ENCODE measurements at regions not wholly inside any gene's neighbourhood (a gene's known extent, or its start where the extent isn't known, plus 50 kb on each side); places are given as distances from the start of the nearest gene placed in this dataset.

DNA sequence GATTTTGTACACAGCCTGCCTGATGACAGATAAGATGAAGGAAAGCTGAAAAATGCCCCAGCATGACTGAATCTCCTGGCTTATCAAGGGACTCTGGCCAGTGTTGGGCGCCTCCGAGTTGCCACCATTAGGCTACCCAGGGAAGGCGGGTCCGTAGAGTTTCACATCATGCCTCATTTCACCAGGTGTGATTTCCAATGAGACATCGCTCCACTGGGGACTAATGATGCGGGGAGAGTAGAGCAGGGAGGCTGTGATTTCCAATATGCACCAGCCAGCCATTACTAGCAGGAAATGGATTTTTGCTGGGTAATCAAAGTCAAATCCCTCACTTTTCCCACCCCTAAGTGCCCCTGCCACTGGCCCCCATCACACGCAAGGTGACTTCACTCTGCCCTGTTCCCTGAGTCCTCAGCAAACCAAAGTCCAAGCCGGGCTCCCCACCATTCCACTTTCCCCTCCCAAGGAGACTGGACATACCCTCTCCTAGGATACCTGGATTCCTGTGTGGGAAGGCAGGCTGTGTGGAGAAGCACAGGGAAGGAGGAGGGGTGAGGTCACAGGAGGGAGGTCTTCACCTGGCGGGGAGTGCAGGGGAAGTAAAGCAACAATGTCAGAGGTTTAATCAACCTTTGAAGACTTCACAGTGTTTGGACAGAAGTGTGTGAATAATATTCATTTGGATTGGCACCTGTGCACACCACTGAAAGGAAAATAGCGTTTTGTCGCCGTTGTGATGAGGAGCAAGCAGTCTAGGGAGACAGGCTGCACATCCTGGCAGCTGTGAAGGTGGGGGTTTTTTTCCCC, 613.3 kb upstream of the CADM1 start:
- H3K4me3 ChIP-seq (ENCODE audit: low read length): no peak overlapping the region
- no peak for DNase-seq (ENCODE audit: low read depth, low spot score)

DNA sequence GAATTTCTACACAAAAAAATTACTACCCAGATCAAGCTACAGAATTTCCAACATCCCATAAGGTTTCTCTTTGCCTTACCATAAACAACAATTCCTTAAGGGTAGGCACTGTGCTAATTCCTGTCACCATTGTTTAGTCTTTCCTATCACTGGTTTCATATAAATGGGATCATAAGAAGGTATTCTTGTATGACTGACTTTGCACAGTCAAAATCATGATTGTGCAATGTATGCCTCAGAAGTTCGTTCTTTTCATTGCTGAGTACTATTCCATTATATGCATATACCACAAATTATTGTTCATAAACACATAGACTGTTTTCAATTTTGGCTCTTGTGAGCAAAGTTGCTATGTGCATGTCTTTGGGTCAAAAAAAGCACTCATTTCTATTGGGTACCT, 611.6 kb upstream of the CADM1 start:
- DNase-seq (ENCODE audit: low read depth, low spot score): no peak
- H3K4me3 ChIP-seq (ENCODE audit: low read length): no peak overlapping the region

DNA sequence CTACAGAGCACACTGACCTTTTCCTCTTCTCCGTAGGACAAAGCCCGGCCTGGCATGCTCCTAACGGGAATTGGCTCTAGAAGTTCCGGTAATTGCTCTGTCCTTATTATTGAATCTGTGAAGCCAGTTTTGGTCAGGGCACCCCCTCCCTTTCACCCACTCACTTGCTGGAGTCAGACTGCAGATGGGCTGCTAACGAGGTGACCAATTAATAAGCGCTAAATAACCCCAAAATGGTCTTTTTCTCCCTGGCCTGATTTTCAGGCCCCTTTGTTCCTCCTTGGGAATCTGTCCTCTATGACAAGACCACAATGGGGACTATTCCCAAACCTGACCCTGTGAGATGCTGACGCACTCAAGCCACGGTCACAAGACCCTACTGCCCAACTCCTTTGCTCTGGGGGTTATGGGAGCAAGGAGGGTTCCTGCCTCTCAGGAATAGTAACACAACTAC, 610.0 kb upstream of the CADM1 start:
- no peak overlapping the region for H3K4me3 ChIP-seq (ENCODE audit: low read length)
- no peak for DNase-seq (ENCODE audit: low read depth, low spot score)

DNA sequence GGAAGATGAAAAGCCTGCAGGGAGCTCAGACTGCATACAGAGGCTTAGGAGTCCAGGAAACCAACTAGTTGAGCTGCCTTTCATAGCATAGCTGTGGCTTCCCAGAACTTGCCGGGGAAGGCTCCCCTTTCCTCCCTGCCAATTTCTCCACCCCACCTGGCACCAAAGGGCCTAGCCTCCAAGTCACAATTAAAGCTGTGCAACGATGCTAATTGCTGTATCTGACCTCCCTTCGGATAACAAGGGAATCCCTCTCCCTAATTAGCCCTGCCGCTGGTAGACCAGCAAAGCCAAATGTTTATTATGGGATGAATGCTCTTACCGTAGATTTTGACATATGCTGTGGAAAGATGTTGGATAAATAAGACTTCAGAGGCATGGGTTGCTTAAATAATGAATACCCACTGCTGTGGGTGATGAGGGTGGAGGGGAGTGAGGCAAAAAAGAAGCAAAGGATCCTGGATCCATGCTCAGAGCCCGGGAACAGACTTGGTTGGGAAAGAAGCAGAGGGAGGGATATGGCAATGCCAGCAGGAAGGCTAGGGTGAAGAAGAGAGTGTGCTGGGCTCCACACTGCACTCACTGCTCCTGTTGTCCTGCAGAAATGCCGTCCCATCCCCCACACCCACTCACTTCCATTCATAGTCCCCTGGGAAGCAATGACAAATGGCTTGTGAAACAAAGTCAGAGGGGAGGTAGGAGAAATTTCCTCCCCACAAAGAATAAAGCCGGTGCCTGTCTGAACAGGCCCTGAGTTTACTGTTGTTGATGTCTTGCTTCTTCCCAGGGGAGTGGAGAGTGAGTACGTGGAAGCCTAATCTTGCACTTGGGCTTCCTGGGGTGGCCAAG, 608.1 kb upstream of the CADM1 start:
- no peak overlapping the region for H3K4me3 ChIP-seq (ENCODE audit: low read length)
- DNase-seq (ENCODE audit: low read depth, low spot score): no peak

DNA sequence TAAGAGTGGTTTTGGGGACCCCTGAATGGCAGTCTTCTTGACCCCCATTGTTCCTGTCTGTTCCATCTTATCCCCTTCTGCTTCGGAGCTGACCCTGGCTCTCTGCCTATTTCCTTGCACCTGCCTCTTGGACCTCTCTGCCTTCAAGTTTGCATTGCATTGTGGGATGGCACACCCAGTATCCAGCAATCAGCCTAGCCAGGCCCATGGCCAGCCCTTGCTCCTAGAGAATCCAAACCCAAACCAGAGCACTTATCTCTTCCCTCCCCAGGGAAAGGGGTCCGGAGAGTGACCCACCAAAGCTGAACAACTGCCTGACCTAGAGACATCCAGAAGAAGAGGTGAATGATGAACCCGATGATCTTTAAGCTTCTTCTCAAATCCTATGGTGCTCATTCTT, 607.3 kb upstream of the CADM1 start:
- DNase-seq (ENCODE audit: low read depth, low spot score): no peak
- H3K4me3 ChIP-seq (ENCODE audit: low read length): no peak overlapping the region

DNA sequence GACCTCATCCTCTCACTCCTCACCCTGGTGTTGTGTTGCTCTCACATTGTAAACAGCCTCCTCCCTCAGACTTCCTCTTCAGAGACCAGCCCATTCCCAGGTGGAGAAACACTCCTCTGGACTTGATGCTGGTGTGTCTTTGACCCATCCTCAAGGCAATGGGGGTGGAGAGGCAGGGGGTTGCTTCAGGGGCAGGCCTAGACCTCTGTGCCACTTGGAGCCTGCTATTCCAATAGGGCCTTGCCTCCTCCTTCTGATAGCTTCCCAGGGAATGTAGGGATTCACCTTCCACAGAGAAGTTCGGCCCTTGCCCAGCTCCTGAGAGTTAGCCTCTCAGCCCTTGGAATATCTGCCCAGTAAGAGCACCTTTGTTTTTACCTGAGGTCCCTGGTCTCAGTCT, 606.6 kb upstream of the CADM1 start:
- no peak for DNase-seq (ENCODE audit: low read depth, low spot score)
- H3K4me3 ChIP-seq (ENCODE audit: low read length): no peak overlapping the region

DNA sequence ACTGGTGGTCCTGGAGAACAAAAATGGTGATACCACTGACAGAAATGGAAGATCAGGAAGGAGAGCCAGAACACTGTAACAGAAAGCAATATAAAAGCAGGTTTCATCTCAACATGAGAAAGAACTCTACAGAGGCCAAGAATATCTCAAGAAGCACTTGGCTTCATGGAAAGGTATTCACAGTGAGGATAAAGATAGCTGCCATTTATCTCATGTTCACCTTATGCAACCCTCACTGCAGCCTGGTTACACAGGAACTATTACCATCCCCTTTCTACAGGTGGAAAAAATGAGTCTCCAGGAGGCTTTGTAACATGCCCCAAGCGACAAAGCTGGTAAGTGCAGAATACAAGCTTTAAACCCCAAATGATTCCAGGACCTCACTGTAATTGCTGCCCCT, 606.1 kb upstream of the CADM1 start:
- no peak overlapping the region for H3K4me3 ChIP-seq (ENCODE audit: low read length)
- DNase-seq (ENCODE audit: low read depth, low spot score): no peak

DNA sequence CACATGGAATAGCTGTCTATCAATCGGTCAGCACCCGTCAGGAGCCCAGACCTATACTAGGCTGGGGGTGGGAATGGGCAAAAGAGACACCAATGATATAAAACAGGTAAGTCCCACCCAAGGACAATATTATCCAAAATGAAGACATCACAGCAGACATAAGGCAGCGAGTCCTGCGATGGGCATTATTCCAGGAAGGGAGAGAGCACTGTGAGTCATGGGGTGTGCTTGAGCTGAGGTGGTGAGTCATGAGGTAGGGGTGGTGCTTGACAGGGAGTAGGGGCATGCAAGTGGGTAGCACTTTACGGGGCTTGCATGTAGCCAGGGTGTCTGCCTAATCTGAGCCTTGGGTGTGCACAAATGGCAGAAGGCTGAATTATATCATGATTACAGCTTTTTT, 605.0 kb upstream of the CADM1 start:
- H3K4me3 ChIP-seq (ENCODE audit: low read length): no peak overlapping the region
- no peak for DNase-seq (ENCODE audit: low read depth, low spot score)

DNA sequence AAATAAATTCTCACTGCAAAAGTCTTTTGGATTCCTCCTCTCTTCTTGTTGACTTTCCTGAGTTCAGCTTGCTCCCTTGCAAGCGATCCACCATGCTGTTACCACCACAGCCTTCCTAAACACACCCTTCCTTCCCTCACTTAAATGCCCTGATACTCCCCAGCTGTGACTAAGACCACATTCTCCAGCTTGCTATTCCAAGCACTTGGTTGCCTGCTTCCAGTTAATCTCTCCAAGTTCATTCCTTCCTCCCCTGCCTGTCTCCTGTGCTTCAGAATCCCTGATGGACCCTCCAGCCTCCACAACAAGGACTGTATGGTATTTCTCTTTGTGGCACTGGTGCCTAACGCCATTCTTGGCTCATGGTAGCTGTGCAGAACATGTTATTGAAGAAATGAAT, 603.9 kb upstream of the CADM1 start:
- H3K4me3 ChIP-seq (ENCODE audit: low read length): no peak overlapping the region

DNA sequence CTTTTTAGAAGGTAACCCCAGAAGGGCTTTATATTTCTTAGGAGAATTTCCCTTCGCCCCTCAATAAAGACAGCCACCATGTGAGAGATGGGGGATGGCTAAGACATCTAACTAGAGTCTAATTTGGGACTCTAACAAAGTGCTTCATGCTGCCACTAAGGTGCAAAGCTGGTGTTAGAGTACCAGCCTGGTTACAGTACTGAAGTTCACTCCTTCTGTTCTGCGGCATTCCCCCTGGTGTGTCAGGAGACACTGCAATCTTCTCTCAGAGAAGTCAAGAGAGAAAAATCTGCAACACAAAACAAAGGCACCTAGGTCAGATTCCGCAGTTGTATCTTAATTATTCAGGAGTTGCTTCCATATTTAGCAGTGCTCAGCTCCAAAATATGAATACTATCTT, 603.0 kb upstream of the CADM1 start:
- DNase-seq (ENCODE audit: low read depth, low spot score): no peak
- H3K4me3 ChIP-seq (ENCODE audit: low read length): no peak overlapping the region

More for the DNA sequence above, 603.9 kb upstream of the CADM1 start:
- DNase-seq (ENCODE audit: low read depth, low spot score): no peak

DNA sequence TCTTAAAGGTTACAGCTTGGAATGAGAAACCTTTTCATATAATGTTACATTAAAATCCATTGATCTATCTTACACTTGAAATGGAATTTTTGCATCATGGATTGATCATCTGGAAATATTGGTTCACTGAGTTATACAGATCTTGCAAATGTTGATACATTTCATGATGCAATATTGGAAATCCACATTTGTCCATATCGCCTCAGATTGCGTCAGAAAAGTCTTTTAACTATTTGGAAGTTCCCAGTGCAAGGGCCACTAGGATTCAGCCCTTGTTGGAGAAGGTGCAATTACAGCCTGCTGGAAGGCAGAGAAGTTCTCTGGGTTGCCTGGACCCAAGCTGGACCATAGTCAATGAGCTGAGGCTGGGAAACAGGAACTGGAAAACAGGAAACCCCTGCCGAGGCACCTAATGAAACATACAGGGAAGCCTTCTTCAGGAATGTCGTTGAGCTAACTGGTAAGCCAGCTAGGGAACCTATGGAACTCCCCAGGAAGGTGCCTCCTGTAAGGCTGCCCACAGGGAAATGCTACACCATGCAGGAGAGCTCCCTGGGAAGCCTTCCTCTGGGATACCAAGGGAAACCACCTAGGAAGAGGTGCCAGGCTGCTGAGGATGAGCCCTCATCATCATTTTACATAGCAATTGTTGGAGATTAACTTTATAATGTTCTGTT, 600.4 kb upstream of the CADM1 start:
- DNase-seq (ENCODE audit: low read depth, low spot score): no peak
- no peak overlapping the region for H3K4me3 ChIP-seq (ENCODE audit: low read length)

DNA sequence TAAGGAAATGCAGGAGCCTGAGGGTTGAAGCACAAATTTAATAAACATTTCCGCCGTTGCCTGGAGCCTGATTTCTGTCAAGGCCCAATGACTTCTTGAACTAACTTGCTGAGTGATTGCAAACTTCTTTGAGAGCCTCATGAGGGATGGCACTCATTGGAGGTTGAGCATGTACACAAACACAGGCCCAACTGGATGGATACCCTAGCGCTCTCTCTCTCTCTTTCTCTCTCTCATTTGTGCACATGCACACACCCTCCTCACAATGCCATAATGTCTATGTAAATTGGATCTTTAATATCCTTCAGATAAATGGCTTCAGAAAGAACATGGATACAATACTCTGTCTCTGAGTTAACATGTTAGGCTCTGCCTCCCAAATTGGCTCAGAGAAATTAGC, 597.7 kb upstream of the CADM1 start:
- no peak for DNase-seq (ENCODE audit: low read depth, low spot score)
- H3K4me3 ChIP-seq (ENCODE audit: low read length): no peak overlapping the region

DNA sequence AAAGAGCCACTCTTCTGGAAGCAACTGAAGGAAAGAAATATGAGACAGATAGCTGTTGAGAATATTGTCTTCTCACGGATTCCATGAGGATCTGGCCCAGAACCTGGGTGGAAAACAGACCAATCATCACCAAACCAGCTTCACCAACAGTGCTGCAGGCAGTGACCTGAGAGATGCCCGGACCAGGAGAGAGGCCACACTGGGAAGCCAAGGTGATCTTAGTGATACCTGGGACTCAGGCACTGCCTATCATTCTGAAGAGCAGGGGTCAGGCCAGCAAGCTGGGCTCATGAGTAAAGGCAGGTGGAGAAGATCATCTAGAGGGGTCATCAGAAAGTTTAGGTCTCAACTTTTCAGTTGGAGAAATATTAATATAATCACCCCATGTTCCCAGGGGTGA, 595.8 kb upstream of the CADM1 start:
- DNase-seq (ENCODE audit: low read depth, low spot score): no peak
- no peak overlapping the region for H3K4me3 ChIP-seq (ENCODE audit: low read length)

DNA sequence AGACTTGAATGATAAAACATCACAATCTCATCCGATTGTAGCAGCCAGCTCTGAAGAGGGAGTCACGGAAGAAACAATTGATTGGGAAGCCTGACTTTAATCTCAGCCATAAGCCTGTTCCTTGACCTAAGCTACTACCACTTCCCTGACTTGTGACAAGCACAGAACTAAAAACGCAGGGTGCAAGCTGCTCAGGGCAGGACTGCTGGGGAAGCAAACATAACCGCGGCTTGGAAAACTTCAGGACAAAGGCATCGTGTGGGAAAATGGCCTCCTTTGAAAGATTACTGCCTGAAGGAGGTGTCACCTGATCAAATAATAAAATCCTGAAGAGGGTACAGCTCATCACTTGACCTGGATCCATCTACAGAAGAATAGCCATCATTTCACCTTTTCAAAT, 595.3 kb upstream of the CADM1 start:
- H3K4me3 ChIP-seq (ENCODE audit: low read length): no peak overlapping the region
- DNase-seq (ENCODE audit: low read depth, low spot score): no peak

DNA sequence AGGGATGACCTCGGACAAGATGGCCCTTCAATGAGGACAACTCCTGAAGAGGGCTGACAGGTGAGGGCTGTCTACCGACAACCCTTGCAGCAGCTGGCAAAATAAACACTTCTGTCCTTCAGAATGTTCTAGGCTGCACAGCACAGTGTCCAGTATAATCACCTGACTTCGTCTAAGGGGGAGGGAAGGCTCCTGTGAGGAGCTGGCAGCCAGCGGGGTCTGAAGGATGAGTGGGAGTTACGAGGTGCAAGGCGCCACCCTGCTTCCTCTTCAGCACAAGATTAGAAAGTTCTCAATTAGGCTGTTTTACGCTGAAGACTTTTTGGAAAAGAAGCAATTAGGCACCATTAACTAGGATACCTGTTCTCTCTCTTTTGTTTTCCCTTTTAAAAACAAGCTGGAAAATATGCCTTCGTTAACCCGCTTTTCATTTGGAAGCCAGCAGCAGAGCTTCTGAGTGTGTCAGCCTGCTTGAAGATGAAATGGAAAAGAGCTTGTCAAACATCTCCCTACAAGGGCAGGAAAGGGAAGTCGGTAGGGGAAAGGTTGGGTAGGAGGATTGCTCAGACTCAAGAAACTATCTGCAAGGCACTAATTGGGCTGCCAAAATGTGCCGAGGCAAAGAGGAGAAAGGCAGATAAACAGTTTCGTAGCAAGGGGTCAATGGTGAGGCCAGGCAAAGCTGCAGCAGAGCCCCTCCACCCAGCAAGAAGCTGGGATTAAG, 592.2 kb upstream of the CADM1 start:
- H3K4me3 ChIP-seq (ENCODE audit: low read length): no peak overlapping the region
- no peak for DNase-seq (ENCODE audit: low read depth, low spot score)

DNA sequence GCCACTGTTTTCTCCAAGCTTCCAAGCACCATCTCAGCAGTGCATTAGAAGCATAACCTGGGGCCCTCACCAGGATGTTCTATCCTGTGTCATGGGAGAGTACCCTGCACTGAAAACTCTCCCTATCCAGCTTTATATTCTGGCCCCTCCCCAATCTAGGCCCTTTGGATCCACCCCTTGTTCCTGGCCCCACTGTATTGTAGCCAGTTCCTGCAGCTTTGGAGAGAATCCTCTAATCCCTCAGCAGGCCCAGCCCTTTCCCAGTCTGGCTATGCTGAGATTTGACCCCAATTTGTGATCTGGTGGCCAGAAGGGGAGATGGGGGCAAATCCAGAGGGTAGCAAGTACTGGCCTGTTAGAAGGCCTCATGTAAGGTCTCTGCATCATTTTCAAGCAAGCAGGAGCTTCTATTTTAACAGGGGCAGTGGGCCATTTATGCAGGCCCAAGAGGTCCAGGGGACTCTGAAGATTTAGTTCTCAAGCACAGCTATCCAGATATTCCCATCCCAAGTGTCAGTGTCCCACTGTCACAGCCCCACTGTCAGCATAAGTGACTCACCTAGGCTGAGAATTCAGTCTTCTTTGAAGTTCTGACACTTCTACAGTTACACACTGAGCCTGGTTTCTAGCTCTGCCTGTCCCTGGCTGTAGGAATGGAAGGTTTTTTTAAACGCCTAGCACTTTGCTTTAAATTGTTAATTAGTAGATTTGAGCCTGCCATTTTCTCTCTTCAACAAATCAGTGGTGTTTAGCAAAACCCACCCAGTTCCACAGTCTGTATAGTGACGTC, 589.5 kb upstream of the CADM1 start:
- H3K4me3 ChIP-seq (ENCODE audit: low read length): no peak overlapping the region
- DNase-seq (ENCODE audit: low read depth, low spot score): no peak

DNA sequence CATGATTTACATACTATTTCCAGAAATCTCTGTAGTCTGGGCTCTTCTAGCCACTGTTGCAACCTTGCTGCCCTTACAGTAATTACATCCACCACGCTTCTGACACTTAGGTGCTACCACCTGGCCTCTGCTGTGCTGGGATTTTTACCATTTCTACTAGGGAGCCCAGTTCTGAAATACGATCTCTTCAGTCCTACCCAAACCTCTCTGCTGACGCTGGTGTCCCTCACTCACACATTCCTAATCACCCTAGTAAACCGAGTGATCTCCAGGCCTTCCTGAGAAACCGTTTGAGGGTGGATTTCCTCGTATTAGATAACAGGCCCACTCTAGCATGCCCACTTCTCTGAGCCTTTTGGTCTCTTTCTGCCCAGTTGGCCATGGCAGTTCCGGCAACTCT, 588.9 kb upstream of the CADM1 start:
- DNase-seq (ENCODE audit: low read depth, low spot score): no peak
- H3K4me3 ChIP-seq (ENCODE audit: low read length): no peak overlapping the region

DNA sequence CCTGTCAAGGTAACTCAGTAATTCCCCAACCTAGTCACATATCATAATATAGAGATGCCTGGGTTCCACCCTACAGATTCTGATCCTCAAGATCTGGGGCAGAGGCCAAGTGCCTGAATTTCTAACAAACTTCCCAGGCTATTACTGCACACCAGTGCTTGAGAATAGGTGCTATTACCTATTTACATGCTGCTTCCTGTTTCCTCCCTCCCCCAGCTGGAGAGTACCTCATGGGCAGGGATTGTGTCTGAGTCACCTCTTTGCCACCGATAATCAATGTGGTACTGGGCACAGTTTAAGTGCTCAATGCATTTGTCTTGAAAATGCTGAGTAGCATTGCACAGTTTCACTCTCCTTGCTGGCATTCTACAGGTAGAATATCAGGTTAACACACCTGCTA, 582.2 kb upstream of the CADM1 start:
- DNase-seq (ENCODE audit: low read depth, low spot score): no peak

More for the DNA sequence above, 582.2 kb upstream of the CADM1 start:
- H3K4me3 ChIP-seq (ENCODE audit: low read length): no peak overlapping the region

Data from Jurkat, Clone E6-1 (cell line).